HL-60 (cell line): ENCODE measurements at regions not wholly inside any gene's neighbourhood (a gene's known extent, or its start where the extent isn't known, plus 50 kb on each side); places are given as distances from the start of the nearest gene placed in this dataset.

Experiments
- DNase-seq, 2 experiments: peaks; one replicate each; pipeline ENCODE4 v3.0.0-alpha.2; 2010 to 2020; ENCODE audit warnings: low read depth in 1 of 2, low spot score in 1 of 2
- H3K27ac ChIP-seq: fragments of 250-450 bp; sonication (Bioruptor Pico); replicated peaks from 2 replicates; pipeline ENCODE4 v1.5.1; 2020; ENCODE audit warnings: mild to moderate bottlenecking, moderate library complexity
- H3K27me3 ChIP-seq: fragments of 250-450 bp; sonication (Bioruptor Pico); 2 replicates; pipeline ENCODE4 v1.5.1; 2021; ENCODE audit warnings: mild to moderate bottlenecking, moderate library complexity; ENCODE audit not compliant: insufficient read depth, poor library complexity, severe bottlenecking
- H3K4me3 ChIP-seq: replicated peaks from 2 replicates; pipeline ENCODE4 v1.5.1; 2011; ENCODE audit warnings: mild to moderate bottlenecking, control low read depth, low read length; ENCODE audit not compliant: insufficient read depth
- CTCF ChIP-seq: IDR thresholded peaks from one replicate; pipeline ENCODE4 v1.5.1; 2011; ENCODE audit warnings: low read length, control low read depth, inconsistent platforms; ENCODE audit not compliant: insufficient read depth
- GABPA ChIP-seq: IDR thresholded peaks from 2 replicates; pipeline ENCODE4 v1.6.1; 2012; ENCODE audit warnings: low read depth
- POLR2AphosphoS5 ChIP-seq: IDR thresholded peaks from 2 replicates; pipeline ENCODE4 v1.6.1; 2012; ENCODE audit warnings: low read depth
- REST ChIP-seq: IDR thresholded peaks from 2 replicates; pipeline ENCODE4 v1.6.1; 2012; ENCODE audit warnings: low read depth; ENCODE audit not compliant: insufficient replicate concordance
- SPI1 ChIP-seq: IDR thresholded peaks from 2 replicates; pipeline ENCODE4 v1.6.1; 2012; ENCODE audit warnings: low read depth, mild to moderate bottlenecking, borderline replicate concordance

DNA sequence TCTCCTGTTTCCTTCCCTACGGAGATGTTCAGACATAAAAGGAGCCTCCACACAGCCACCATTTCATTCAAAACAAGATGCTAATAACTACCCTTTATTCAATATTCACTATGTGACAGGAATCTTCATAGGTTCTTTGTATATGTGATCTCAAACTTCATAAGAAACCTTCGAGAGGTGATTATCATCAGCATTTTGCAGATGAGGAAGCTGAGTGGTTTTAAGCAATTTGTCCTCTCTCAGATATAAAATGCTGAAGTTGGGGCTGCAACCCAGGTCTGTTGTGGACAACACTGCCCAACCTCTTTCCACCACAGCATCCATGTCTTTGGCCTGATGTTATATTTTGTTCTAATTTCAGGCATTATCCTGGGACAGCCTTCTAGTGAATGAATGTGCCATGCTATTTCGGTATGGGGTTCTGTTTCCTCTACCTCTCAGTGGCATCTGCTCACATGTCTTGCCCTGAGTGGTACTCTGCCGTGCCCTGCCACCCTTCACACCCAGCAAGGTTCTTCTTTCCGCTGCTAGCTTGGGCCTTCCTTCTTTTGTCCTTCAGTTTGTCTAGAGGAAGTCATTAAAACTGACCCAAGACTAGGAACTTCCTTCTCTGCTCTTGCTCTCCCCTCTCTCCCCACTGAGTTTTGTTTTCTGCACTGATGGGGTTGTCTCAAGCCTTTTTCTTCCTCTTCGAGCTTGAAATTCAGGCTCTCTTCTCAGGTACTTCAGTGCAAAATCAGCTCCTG is 300.9 kb upstream of the PRDM1 start:
- H3K4me3 ChIP-seq: no peak overlapping the region
- no peaks in the 10 kb centered on the region for H3K27me3 ChIP-seq
- peak overlapping the region; percentile 68 for H3K27ac ChIP-seq
- peak; percentile 84 for TF ChIP-seq SPI1
- TF ChIP-seq POLR2AphosphoS5: 0 out of 2 replicates have a peak, but pooled peaks have one; percentile 18
- TF ChIP-seq REST: no peak
- no peak for TF ChIP-seq CTCF
- TF ChIP-seq GABPA: no peak
- DNase-seq: peak in 1 of 2 experiments; percentile 87

GRCh38 chr6:105784179-105784578 is 302.0 kb upstream of the PRDM1 start:
- TF ChIP-seq GABPA: no peak
- TF ChIP-seq CTCF: no peak
- TF ChIP-seq SPI1: no peak
- no peak for TF ChIP-seq REST
- no peak for TF ChIP-seq POLR2AphosphoS5
- no peak for DNase-seq
- H3K27ac ChIP-seq: no peak overlapping the region; the same call in 1 of the 2 replicates
- H3K27me3 ChIP-seq: no peaks in the 10 kb centered on the region
- H3K4me3 ChIP-seq: no peak overlapping the region

DNA sequence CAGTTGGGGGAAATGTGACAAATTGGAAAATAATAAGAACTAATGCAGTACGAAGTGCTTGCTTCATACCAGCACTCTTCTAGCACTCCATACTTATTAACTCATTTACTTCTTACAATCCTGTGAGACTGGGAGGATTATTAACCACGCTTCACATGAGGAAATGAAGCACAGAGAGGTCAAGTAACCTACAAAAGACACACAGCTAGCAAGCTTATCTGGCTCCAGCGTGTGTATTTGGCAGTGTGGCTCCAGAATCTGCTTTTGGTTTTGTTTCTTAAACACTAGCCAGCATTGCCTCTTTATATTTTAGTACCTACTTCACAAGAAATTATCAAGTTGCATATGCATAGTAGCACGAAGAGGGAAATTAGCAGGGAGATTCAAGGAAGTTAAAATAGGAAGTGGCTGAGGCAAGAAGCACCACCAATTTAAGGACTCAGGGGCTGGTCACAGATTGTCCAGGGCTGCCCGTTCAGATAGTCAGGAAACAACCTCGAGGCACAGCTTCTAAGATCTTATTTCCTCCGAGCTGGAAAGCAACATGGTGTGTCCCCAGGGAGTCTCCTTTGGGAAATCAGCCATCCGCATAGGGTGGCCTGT is 302.7 kb upstream of the PRDM1 start:
- TF ChIP-seq SPI1 (peak; percentile 88), REST (no peak)
- H3K27ac ChIP-seq: 0 out of 2 replicates have a peak overlapping the region, but pooled peaks have one; percentile 6
- no peaks in the 10 kb centered on the region for H3K27me3 ChIP-seq
- DNase-seq: peak in 1 of 2 experiments; percentile 49
- no peak overlapping the region for H3K4me3 ChIP-seq
